Left lobe of liver (tissue), 2 donors: ENCODE measurements at regions not wholly inside any gene's neighbourhood (a gene's known extent, or its start where the extent isn't known, plus 50 kb on each side); places are given as distances from the start of the nearest gene placed in this dataset.

Source experiments
- ATAC-seq: fragments of 200-7000 bp; cut with Tn5 transposase; one replicate; pipeline ENCODE4 v1.9.1; 2020; ENCODE audit warnings: mild to moderate bottlenecking, moderate library complexity
- DNase-seq: peaks from one replicate; pipeline ENCODE4 v3.0.0-alpha.2; 2020; ENCODE audit warnings: low spot score
- donor health status: DM: no; HTN: no; CAD: no; lungs with moderate emphysema.
- donor health status: DM: no; HTN: yes; CAD: no.

GRCh38 chr2:146950911-146951310, 893.9 kb upstream of the ACVR2A start:
- no peak for DNase-seq
- no peak for ATAC-seq

GRCh38 chr2:146950361-146950760, 894.5 kb upstream of the ACVR2A start:
- ATAC-seq (no peak), DNase-seq (no peak)

GRCh38 chr2:146949400-146949799, 895.4 kb upstream of the ACVR2A start:
- DNase-seq (no peak), ATAC-seq (no peak)

GRCh38 chr2:146944601-146945000, 900.2 kb upstream of the ACVR2A start:
- no peak for ATAC-seq

GRCh38 chr2:146939991-146940685, 904.7 kb upstream of the ACVR2A start:
- ATAC-seq (no peak), DNase-seq (no peak)

More at GRCh38 chr2:146944601-146945000, 900.2 kb upstream of the ACVR2A start:
- DNase-seq, result no peak

- no peak for DNase-seq
- no peak for ATAC-seq
Measured at GRCh38 chr2:146934921-146935320, 909.9 kb upstream of the ACVR2A start.

- DNase-seq, result no peak
- ATAC-seq, result no peak
Measured at GRCh38 chr2:146931109-146931508, 913.7 kb upstream of the ACVR2A start.

- DNase-seq (no peak), ATAC-seq (peak; percentile 34)
Measured at GRCh38 chr2:146927080-146927711, 917.6 kb upstream of the ACVR2A start.

GRCh38 chr2:146918280-146918679, 926.5 kb upstream of the ACVR2A start:
- ATAC-seq, result no peak
- no peak for DNase-seq

GRCh38 chr2:146917431-146918042, 927.3 kb upstream of the ACVR2A start:
- no peak for ATAC-seq

GRCh38 chr2:146916914-146917313, 927.9 kb upstream of the ACVR2A start:
- DNase-seq (no peak), ATAC-seq (no peak)

More at GRCh38 chr2:146917431-146918042, 927.3 kb upstream of the ACVR2A start:
- no peak for DNase-seq

GRCh38 chr2:146913476-146913875, 931.4 kb upstream of the ACVR2A start:
- DNase-seq, result no peak
- ATAC-seq, result no peak

GRCh38 chr2:146912536-146912935, 932.3 kb upstream of the ACVR2A start:
- no peak for ATAC-seq
- no peak for DNase-seq

- ATAC-seq (no peak), DNase-seq (no peak)
Measured at GRCh38 chr2:146908776-146909175, 936.1 kb upstream of the ACVR2A start.

GRCh38 chr2:146898083-146898482, 946.7 kb upstream of the ACVR2A start:
- DNase-seq, result no peak

GRCh38 chr2:146894514-146894913, 950.3 kb upstream of the ACVR2A start:
- ATAC-seq (no peak), DNase-seq (no peak)

More at GRCh38 chr2:146898083-146898482, 946.7 kb upstream of the ACVR2A start:
- ATAC-seq, result no peak

- ATAC-seq (no peak), DNase-seq (no peak)
Measured at GRCh38 chr2:146893500-146894041, 951.3 kb upstream of the ACVR2A start.

GRCh38 chr2:146890491-146890890, 954.3 kb upstream of the ACVR2A start:
- ATAC-seq, result no peak

GRCh38 chr2:146879882-146880281, 964.9 kb upstream of the ACVR2A start:
- ATAC-seq, result no peak
- DNase-seq, result no peak

More at GRCh38 chr2:146890491-146890890, 954.3 kb upstream of the ACVR2A start:
- DNase-seq, result no peak

- no peak for DNase-seq
- no peak for ATAC-seq
Measured at GRCh38 chr2:146874260-146874658, 970.6 kb upstream of the ACVR2A start.

- DNase-seq (no peak), ATAC-seq (no peak)
Measured at GRCh38 chr2:146873646-146874259, 971.1 kb upstream of the ACVR2A start.
